ENCODE measurements at regions not wholly inside any gene's neighbourhood (a gene's known extent, or its start where the extent isn't known, plus 50 kb on each side); places are given as distances from the start of the nearest gene placed in this dataset.

- no peak overlapping the region for H3K27ac ChIP-seq (ENCODE audit: low read length)
- no peaks in the 10 kb centered on the region for H3K9me3 ChIP-seq (ENCODE audit: low read length)
- H3K4me2 ChIP-seq (ENCODE audit: low read depth, low read length, poor library complexity, severe bottlenecking): no peak overlapping the region
- no peak overlapping the region for H3K9ac ChIP-seq (ENCODE audit: low read length)
- no peaks in the 10 kb centered on the region for H3K9me2 ChIP-seq (replicated peaks; ENCODE audit: insufficient read depth, low read length)
- H4K20me1 ChIP-seq (ENCODE audit: insufficient read depth, low read depth, low read length): no peaks in the 10 kb centered on the region
- H3K79me2 ChIP-seq (ENCODE audit: low read length): no peaks in the 10 kb centered on the region
- H2AFZ ChIP-seq (ENCODE audit: low read length): no peak overlapping the region
- no peaks in the 10 kb centered on the region for H3K27me3 ChIP-seq (ENCODE audit: low read length)
- H3K4me3 ChIP-seq (ENCODE audit: low read length): no peak overlapping the region
- DNase-seq: no peak
- H3K4me1 ChIP-seq (ENCODE audit: low read length): no peaks in the 10 kb centered on the region
- no peaks in the 10 kb centered on the region for H3K36me3 ChIP-seq (ENCODE audit: insufficient read depth, low read length)
Measured at GRCh38 chr12:131603939-131604795, 106.7 kb upstream of the SFSWAP start.

GRCh38 chr12:131604859-131605258, 106.0 kb upstream of the SFSWAP start:
- Histone ChIP-seq H3K4me1 (ENCODE audit: low read length) (no peaks in the 10 kb centered on the region), H4K20me1 (ENCODE audit: insufficient read depth, low read depth, low read length) (no peaks in the 10 kb centered on the region), H3K9ac (ENCODE audit: low read length) (no peak overlapping the region), H3K4me2 (ENCODE audit: low read depth, low read length, poor library complexity, severe bottlenecking) (no peak overlapping the region), H2AFZ (ENCODE audit: low read length) (no peak overlapping the region), H3K9me3 (ENCODE audit: low read length) (no peaks in the 10 kb centered on the region), H3K9me2 (replicated peaks; ENCODE audit: insufficient read depth, low read length) (no peaks in the 10 kb centered on the region), H3K79me2 (ENCODE audit: low read length) (no peaks in the 10 kb centered on the region), H3K36me3 (ENCODE audit: insufficient read depth, low read length) (no peaks in the 10 kb centered on the region), H3K27me3 (ENCODE audit: low read length) (no peaks in the 10 kb centered on the region), H3K4me3 (ENCODE audit: low read length) (no peak overlapping the region), H3K27ac (ENCODE audit: low read length) (no peak overlapping the region)
- no peak for DNase-seq

GRCh38 chr12:131605304-131605829, 105.5 kb upstream of the SFSWAP start:
- Histone ChIP-seq H2AFZ (ENCODE audit: low read length) (no peak overlapping the region), H3K4me1 (ENCODE audit: low read length) (no peaks in the 10 kb centered on the region), H3K27me3 (ENCODE audit: low read length) (no peaks in the 10 kb centered on the region), H3K36me3 (ENCODE audit: insufficient read depth, low read length) (no peaks in the 10 kb centered on the region), H3K4me2 (ENCODE audit: low read depth, low read length, poor library complexity, severe bottlenecking) (no peak overlapping the region), H3K9ac (ENCODE audit: low read length) (no peak overlapping the region), H3K79me2 (ENCODE audit: low read length) (no peaks in the 10 kb centered on the region), H3K27ac (ENCODE audit: low read length) (no peak overlapping the region), H4K20me1 (ENCODE audit: insufficient read depth, low read depth, low read length) (no peaks in the 10 kb centered on the region), H3K4me3 (ENCODE audit: low read length) (no peak overlapping the region), H3K9me2 (replicated peaks; ENCODE audit: insufficient read depth, low read length) (no peaks in the 10 kb centered on the region), H3K9me3 (ENCODE audit: low read length) (no peaks in the 10 kb centered on the region)
- no peak for DNase-seq

GRCh38 chr12:131606218-131606901, 104.5 kb upstream of the SFSWAP start:
- Histone ChIP-seq H4K20me1 (ENCODE audit: insufficient read depth, low read depth, low read length) (no peaks in the 10 kb centered on the region), H3K27me3 (ENCODE audit: low read length) (no peaks in the 10 kb centered on the region), H3K9me2 (replicated peaks; ENCODE audit: insufficient read depth, low read length) (no peaks in the 10 kb centered on the region), H3K36me3 (ENCODE audit: insufficient read depth, low read length) (no peaks in the 10 kb centered on the region), H2AFZ (ENCODE audit: low read length) (no peak overlapping the region), H3K79me2 (ENCODE audit: low read length) (no peaks in the 10 kb centered on the region), H3K4me2 (ENCODE audit: low read depth, low read length, poor library complexity, severe bottlenecking) (no peak overlapping the region), H3K9ac (ENCODE audit: low read length) (no peak overlapping the region), H3K9me3 (ENCODE audit: low read length) (no peaks in the 10 kb centered on the region), H3K27ac (ENCODE audit: low read length) (no peak overlapping the region), H3K4me3 (ENCODE audit: low read length) (no peak overlapping the region), H3K4me1 (ENCODE audit: low read length) (no peaks in the 10 kb centered on the region)
- no peak for DNase-seq

- Histone ChIP-seq H3K9me3 (ENCODE audit: low read length) (no peaks in the 10 kb centered on the region), H3K4me3 (ENCODE audit: low read length) (no peak overlapping the region), H3K27ac (ENCODE audit: low read length) (no peak overlapping the region), H3K4me1 (ENCODE audit: low read length) (no peaks in the 10 kb centered on the region), H3K9me2 (replicated peaks; ENCODE audit: insufficient read depth, low read length) (no peaks in the 10 kb centered on the region), H4K20me1 (ENCODE audit: insufficient read depth, low read depth, low read length) (no peaks in the 10 kb centered on the region), H3K79me2 (ENCODE audit: low read length) (no peaks in the 10 kb centered on the region), H3K9ac (ENCODE audit: low read length) (no peak overlapping the region), H3K27me3 (ENCODE audit: low read length) (no peaks in the 10 kb centered on the region), H2AFZ (ENCODE audit: low read length) (no peak overlapping the region), H3K36me3 (ENCODE audit: insufficient read depth, low read length) (no peaks in the 10 kb centered on the region), H3K4me2 (ENCODE audit: low read depth, low read length, poor library complexity, severe bottlenecking) (no peak overlapping the region)
- no peak for DNase-seq
Measured at GRCh38 chr12:131607658-131608447, 103.0 kb upstream of the SFSWAP start.

GRCh38 chr12:131608740-131609690, 101.9 kb upstream of the SFSWAP start:
- Histone ChIP-seq H3K27me3 (ENCODE audit: low read length) (no peaks in the 10 kb centered on the region), H3K4me3 (ENCODE audit: low read length) (no peak overlapping the region), H3K79me2 (ENCODE audit: low read length) (no peaks in the 10 kb centered on the region), H3K4me1 (ENCODE audit: low read length) (no peaks in the 10 kb centered on the region), H3K36me3 (ENCODE audit: insufficient read depth, low read length) (no peaks in the 10 kb centered on the region), H3K27ac (ENCODE audit: low read length) (no peak overlapping the region), H3K9ac (ENCODE audit: low read length) (no peak overlapping the region), H3K4me2 (ENCODE audit: low read depth, low read length, poor library complexity, severe bottlenecking) (no peak overlapping the region), H3K9me2 (replicated peaks; ENCODE audit: insufficient read depth, low read length) (no peaks in the 10 kb centered on the region), H4K20me1 (ENCODE audit: insufficient read depth, low read depth, low read length) (no peaks in the 10 kb centered on the region), H2AFZ (ENCODE audit: low read length) (no peak overlapping the region), H3K9me3 (ENCODE audit: low read length) (no peaks in the 10 kb centered on the region)
- peak; percentile 82 for DNase-seq

GRCh38 chr12:131609762-131610161, 101.1 kb upstream of the SFSWAP start:
- Histone ChIP-seq H3K9me2 (replicated peaks; ENCODE audit: insufficient read depth, low read length) (no peaks in the 10 kb centered on the region), H3K4me3 (ENCODE audit: low read length) (no peak overlapping the region), H3K9ac (ENCODE audit: low read length) (no peak overlapping the region), H3K9me3 (ENCODE audit: low read length) (no peaks in the 10 kb centered on the region), H3K36me3 (ENCODE audit: insufficient read depth, low read length) (no peaks in the 10 kb centered on the region), H3K27ac (ENCODE audit: low read length) (no peak overlapping the region), H3K27me3 (ENCODE audit: low read length) (no peaks in the 10 kb centered on the region), H3K4me1 (ENCODE audit: low read length) (no peaks in the 10 kb centered on the region), H3K79me2 (ENCODE audit: low read length) (no peaks in the 10 kb centered on the region), H3K4me2 (ENCODE audit: low read depth, low read length, poor library complexity, severe bottlenecking) (no peak overlapping the region), H4K20me1 (ENCODE audit: insufficient read depth, low read depth, low read length) (no peaks in the 10 kb centered on the region), H2AFZ (ENCODE audit: low read length) (no peak overlapping the region)
- DNase-seq: no peak

All from Karpas-422 (cell line).